ENCODE measurements at regions not wholly inside any gene's neighbourhood (a gene's known extent, or its start where the extent isn't known, plus 50 kb on each side); places are given as distances from the start of the nearest gene placed in this dataset.
"Not testable (repeated sequence)": the region's sequence is repeated elsewhere in the genome, so short reads cannot be mapped to it uniquely, and the experiment has no call there.

GRCh38 chr4:30553706-30554105 lies 166.5 kb upstream of the PCDH7 start:
- Mint-ChIP-seq H3K36me3 (no peaks in the 10 kb centered on the region), H3K4me3 (no peak overlapping the region), H3K27me3 (no peaks in the 10 kb centered on the region), H3K4me1 (ENCODE audit: unreplicated experiment) (no peaks in the 10 kb centered on the region), H3K27ac (peak overlapping the region; percentile 66), H3K9me3 (no peaks in the 10 kb centered on the region)
- no peak for TF ChIP-seq CTCF (conservative IDR thresholded peaks at IDR 0.05)
- DNase-seq (ENCODE audit: extremely low spot score, unreplicated experiment) = no peak

DNA sequence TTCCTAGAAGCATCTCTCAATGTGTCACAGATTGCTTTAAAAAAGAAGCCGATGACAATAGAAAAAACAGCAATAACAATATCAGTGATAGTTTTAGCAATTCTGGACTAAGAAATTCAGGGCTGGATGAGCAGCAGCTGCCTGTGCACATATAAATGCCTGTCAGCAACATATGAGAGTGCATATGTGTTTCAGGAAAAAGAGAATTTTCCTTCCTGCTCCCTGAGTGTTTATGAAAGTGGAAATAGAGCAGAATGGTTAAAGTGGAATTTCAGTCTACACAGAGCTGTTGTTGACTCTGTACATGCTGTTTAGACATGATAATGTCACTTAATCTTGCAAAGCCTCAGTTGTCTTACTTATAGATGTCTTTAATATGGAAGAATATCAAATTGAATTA lies 164.4 kb upstream of the PCDH7 start:
- no peak overlapping the region for H3K4me3 Mint-ChIP-seq
- no peak for TF ChIP-seq CTCF (conservative IDR thresholded peaks at IDR 0.05)
- no peaks in the 10 kb centered on the region for H3K4me1 Mint-ChIP-seq (ENCODE audit: unreplicated experiment)
- H3K27me3 Mint-ChIP-seq = peaks cover 3% of the 10 kb centered on the region
- no peaks in the 10 kb centered on the region for H3K36me3 Mint-ChIP-seq
- no peak for DNase-seq (ENCODE audit: extremely low spot score, unreplicated experiment)
- H3K9me3 Mint-ChIP-seq = no peaks in the 10 kb centered on the region
- no peak overlapping the region for H3K27ac Mint-ChIP-seq

DNA sequence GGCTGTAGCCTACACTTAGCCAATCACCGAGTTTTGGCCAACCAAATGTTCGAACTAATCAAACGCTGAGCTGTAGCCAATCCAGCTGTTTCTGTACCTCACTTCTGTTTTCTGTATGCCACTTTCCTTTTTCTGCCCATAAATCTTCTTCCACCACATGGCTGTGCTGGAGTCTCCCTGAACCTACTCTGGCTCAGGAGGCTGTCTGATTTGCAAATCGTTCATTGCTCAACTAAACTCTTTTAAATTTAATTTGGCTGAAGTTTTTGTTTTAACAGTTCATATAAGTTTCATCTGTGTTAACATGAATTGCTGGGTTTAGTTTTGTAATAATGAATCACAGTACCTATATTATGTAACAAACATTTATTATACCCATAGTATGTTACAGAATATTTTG lies 160.7 kb upstream of the PCDH7 start:
- H3K4me1 Mint-ChIP-seq (ENCODE audit: unreplicated experiment) = no peaks in the 10 kb centered on the region
- H3K9me3 Mint-ChIP-seq = peaks cover 6% of the 10 kb centered on the region
- no peak for TF ChIP-seq CTCF (conservative IDR thresholded peaks at IDR 0.05)
- no peak overlapping the region for H3K27ac Mint-ChIP-seq
- peaks cover 3% of the 10 kb centered on the region for H3K27me3 Mint-ChIP-seq
- H3K36me3 Mint-ChIP-seq = no peaks in the 10 kb centered on the region
- no peak overlapping the region for H3K4me3 Mint-ChIP-seq
- DNase-seq (ENCODE audit: extremely low spot score, unreplicated experiment) = no peak

- H3K4me3 Mint-ChIP-seq = no peak overlapping the region
- H3K27ac Mint-ChIP-seq = no peak overlapping the region
- no peak for TF ChIP-seq CTCF (conservative IDR thresholded peaks at IDR 0.05)
- DNase-seq (ENCODE audit: extremely low spot score, unreplicated experiment) = no peak
- no peaks in the 10 kb centered on the region for H3K36me3 Mint-ChIP-seq
- no peaks in the 10 kb centered on the region for H3K9me3 Mint-ChIP-seq
- H3K4me1 Mint-ChIP-seq (ENCODE audit: unreplicated experiment) = no peaks in the 10 kb centered on the region
- no peaks in the 10 kb centered on the region for H3K27me3 Mint-ChIP-seq
These were observed 133.3 kb upstream of the PCDH7 start for GRCh38 chr4:30586850-30587249.

- H3K4me1 Mint-ChIP-seq (ENCODE audit: unreplicated experiment); DNase-seq (ENCODE audit: extremely low spot score, unreplicated experiment): not testable (repeated sequence)
These were observed 130.5 kb upstream of the PCDH7 start for GRCh38 chr4:30589669-30590068.

DNA sequence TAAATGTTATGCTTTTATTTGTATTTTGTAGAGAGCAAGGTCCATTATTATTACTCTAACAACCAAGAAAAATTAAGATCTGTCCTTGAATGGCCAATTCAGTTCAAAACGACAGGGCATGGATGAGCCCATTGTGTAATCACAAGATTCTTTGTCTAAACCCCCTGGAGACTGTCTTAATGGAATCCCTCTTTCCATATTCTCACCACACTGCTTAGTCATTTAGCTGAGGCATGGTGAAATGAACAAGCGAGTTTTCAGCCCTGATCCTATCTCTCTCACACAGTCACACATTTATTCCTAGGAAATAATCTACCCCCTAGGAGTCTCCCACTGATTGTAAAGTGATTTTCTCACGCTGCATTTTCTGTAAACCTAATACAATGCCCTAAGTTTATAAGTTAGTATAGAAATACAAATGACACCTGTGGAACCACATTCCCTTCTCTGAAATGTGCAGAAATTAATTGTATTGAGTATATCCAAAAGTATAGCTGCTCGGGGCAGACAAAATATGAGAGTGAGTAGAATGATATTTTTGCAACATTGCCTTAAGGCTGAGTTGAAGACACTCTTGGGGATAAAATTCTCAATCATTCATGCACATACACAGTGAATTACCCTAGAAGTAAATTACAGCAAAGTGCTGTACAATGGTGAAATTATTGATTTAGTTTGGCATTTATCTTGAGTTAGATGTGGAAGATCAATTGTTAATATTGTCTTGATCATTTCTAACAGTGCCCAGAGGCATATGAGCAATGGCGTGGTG lies 119.7 kb upstream of the PCDH7 start:
- Mint-ChIP-seq H3K27ac (no peak overlapping the region), H3K4me1 (ENCODE audit: unreplicated experiment) (peaks cover 7% of the 10 kb centered on the region), H3K27me3 (no peaks in the 10 kb centered on the region), H3K4me3 (no peak overlapping the region), H3K9me3 (no peaks in the 10 kb centered on the region), H3K36me3 (no peaks in the 10 kb centered on the region)
- TF ChIP-seq CTCF (conservative IDR thresholded peaks at IDR 0.05) = no peak
- no peak for DNase-seq (ENCODE audit: extremely low spot score, unreplicated experiment)

More at GRCh38 chr4:30589669-30590068, 130.5 kb upstream of the PCDH7 start:
- H3K4me3 Mint-ChIP-seq, H3K27ac Mint-ChIP-seq, H3K9me3 Mint-ChIP-seq, H3K27me3 Mint-ChIP-seq, H3K36me3 Mint-ChIP-seq: not testable (repeated sequence)

Data from type B pancreatic cell (in vitro differentiated cells).